Activated naive CD4-positive, alpha-beta T cell treated with anti-CD3 and anti-CD28 coated beads, Interleukin-2, amount 50 U/mL, for 24 hours (primary cell): ENCODE measurements at regions not wholly inside any gene's neighbourhood (a gene's known extent, or its start where the extent isn't known, plus 50 kb on each side); places are given as distances from the start of the nearest gene placed in this dataset.

Experiments used
- H3K27ac Mint-ChIP-seq: one replicate; pipeline ENCODE4 v1.8.0; 2021; ENCODE audit warnings: mild to moderate bottlenecking, mixed read lengths
- H3K27me3 Mint-ChIP-seq: one replicate; pipeline ENCODE4 v1.8.0; 2021; ENCODE audit warnings: mixed read lengths
- H3K36me3 Mint-ChIP-seq: one replicate; pipeline ENCODE4 v1.8.0; 2021; ENCODE audit warnings: mixed read lengths
- H3K4me1 Mint-ChIP-seq: one replicate; pipeline ENCODE4 v1.8.0; 2021; ENCODE audit warnings: mixed read lengths
- H3K4me3 Mint-ChIP-seq: one replicate; pipeline ENCODE4 v1.8.0; 2021; ENCODE audit warnings: mild to moderate bottlenecking, mixed read lengths
- H3K9me3 Mint-ChIP-seq: one replicate; pipeline ENCODE4 v1.8.0; 2021; ENCODE audit warnings: mixed read lengths

- no peaks in the 10 kb centered on the region for H3K9me3 Mint-ChIP-seq
- no peak overlapping the region for H3K4me3 Mint-ChIP-seq
- H3K36me3 Mint-ChIP-seq: no peaks in the 10 kb centered on the region
- no peaks in the 10 kb centered on the region for H3K4me1 Mint-ChIP-seq
- no peak overlapping the region for H3K27ac Mint-ChIP-seq
- no peaks in the 10 kb centered on the region for H3K27me3 Mint-ChIP-seq
Observed at GRCh38 chr18:71630696-71631095, 913.4 kb downstream of the CBLN2 start.

- H3K36me3 Mint-ChIP-seq: no peaks in the 10 kb centered on the region
- H3K9me3 Mint-ChIP-seq: no peaks in the 10 kb centered on the region
- H3K4me3 Mint-ChIP-seq: no peak overlapping the region
- H3K27ac Mint-ChIP-seq: no peak overlapping the region
- no peaks in the 10 kb centered on the region for H3K27me3 Mint-ChIP-seq
- H3K4me1 Mint-ChIP-seq: no peaks in the 10 kb centered on the region
Observed at GRCh38 chr18:71625556-71626090, 918.5 kb downstream of the CBLN2 start.

- H3K9me3 Mint-ChIP-seq: no peaks in the 10 kb centered on the region
- no peaks in the 10 kb centered on the region for H3K27me3 Mint-ChIP-seq
- H3K4me1 Mint-ChIP-seq: no peaks in the 10 kb centered on the region
- H3K36me3 Mint-ChIP-seq: no peaks in the 10 kb centered on the region
- no peak overlapping the region for H3K4me3 Mint-ChIP-seq
- no peak overlapping the region for H3K27ac Mint-ChIP-seq
Observed at GRCh38 chr18:71598374-71598773, 945.8 kb downstream of the CBLN2 start.

- H3K4me1 Mint-ChIP-seq: no peaks in the 10 kb centered on the region
- no peak overlapping the region for H3K4me3 Mint-ChIP-seq
- H3K27me3 Mint-ChIP-seq: no peaks in the 10 kb centered on the region
- no peak overlapping the region for H3K27ac Mint-ChIP-seq
- no peaks in the 10 kb centered on the region for H3K9me3 Mint-ChIP-seq
- no peaks in the 10 kb centered on the region for H3K36me3 Mint-ChIP-seq
Observed at GRCh38 chr18:71597219-71597618, 946.9 kb downstream of the CBLN2 start.

GRCh38 chr18:71583252-71583651 lies 960.9 kb downstream of the CBLN2 start:
- no peak overlapping the region for H3K4me3 Mint-ChIP-seq

GRCh38 chr18:71554686-71555085 lies 989.5 kb downstream of the CBLN2 start:
- Mint-ChIP-seq H3K27me3 (no peaks in the 10 kb centered on the region), H3K4me1 (no peaks in the 10 kb centered on the region), H3K27ac (no peak overlapping the region), H3K36me3 (no peaks in the 10 kb centered on the region), H3K9me3 (no peaks in the 10 kb centered on the region), H3K4me3 (no peak overlapping the region)

More at GRCh38 chr18:71583252-71583651, 960.9 kb downstream of the CBLN2 start:
- Mint-ChIP-seq H3K27me3 (no peaks in the 10 kb centered on the region), H3K27ac (no peak overlapping the region), H3K36me3 (no peaks in the 10 kb centered on the region), H3K9me3 (no peaks in the 10 kb centered on the region), H3K4me1 (no peaks in the 10 kb centered on the region)

GRCh38 chr18:71541643-71542042 lies 1002.5 kb downstream of the CBLN2 start:
- no peaks in the 10 kb centered on the region for H3K4me1 Mint-ChIP-seq
- H3K36me3 Mint-ChIP-seq: no peaks in the 10 kb centered on the region
- H3K9me3 Mint-ChIP-seq: peaks cover 8% of the 10 kb centered on the region
- no peak overlapping the region for H3K27ac Mint-ChIP-seq
- H3K4me3 Mint-ChIP-seq: no peak overlapping the region
- H3K27me3 Mint-ChIP-seq: no peaks in the 10 kb centered on the region

- H3K4me1 Mint-ChIP-seq: no peaks in the 10 kb centered on the region
- no peaks in the 10 kb centered on the region for H3K27me3 Mint-ChIP-seq
- no peaks in the 10 kb centered on the region for H3K36me3 Mint-ChIP-seq
- no peaks in the 10 kb centered on the region for H3K9me3 Mint-ChIP-seq
- H3K27ac Mint-ChIP-seq: no peak overlapping the region
- no peak overlapping the region for H3K4me3 Mint-ChIP-seq
Observed at GRCh38 chr18:71529703-71530303, 1014.3 kb downstream of the CBLN2 start.

GRCh38 chr18:71523483-71524435 lies 1020.4 kb downstream of the CBLN2 start:
- Mint-ChIP-seq H3K9me3 (no peaks in the 10 kb centered on the region), H3K27me3 (no peaks in the 10 kb centered on the region), H3K27ac (no peak overlapping the region), H3K4me1 (no peaks in the 10 kb centered on the region), H3K4me3 (no peak overlapping the region), H3K36me3 (no peaks in the 10 kb centered on the region)

- Mint-ChIP-seq H3K9me3 (peaks cover 22% of the 10 kb centered on the region), H3K36me3 (no peaks in the 10 kb centered on the region), H3K4me1 (no peaks in the 10 kb centered on the region), H3K27ac (no peak overlapping the region), H3K27me3 (no peaks in the 10 kb centered on the region), H3K4me3 (no peak overlapping the region)
Observed at GRCh38 chr18:71505526-71505925, 1038.6 kb downstream of the CBLN2 start.

- Mint-ChIP-seq H3K36me3 (no peaks in the 10 kb centered on the region), H3K4me1 (no peaks in the 10 kb centered on the region), H3K27ac (no peak overlapping the region), H3K27me3 (no peaks in the 10 kb centered on the region), H3K9me3 (peaks cover 22% of the 10 kb centered on the region), H3K4me3 (no peak overlapping the region)
Observed at GRCh38 chr18:71503222-71503621, 1040.9 kb downstream of the CBLN2 start.

GRCh38 chr18:71485611-71486010 lies 1058.5 kb downstream of the CBLN2 start:
- H3K4me1 Mint-ChIP-seq: no peaks in the 10 kb centered on the region
- H3K9me3 Mint-ChIP-seq: no peaks in the 10 kb centered on the region
- H3K27me3 Mint-ChIP-seq: no peaks in the 10 kb centered on the region
- H3K27ac Mint-ChIP-seq: no peak overlapping the region
- H3K36me3 Mint-ChIP-seq: no peaks in the 10 kb centered on the region
- no peak overlapping the region for H3K4me3 Mint-ChIP-seq

GRCh38 chr18:71471963-71472725 lies 1072.0 kb downstream of the CBLN2 start:
- Mint-ChIP-seq H3K27me3 (peaks cover 1% of the 10 kb centered on the region), H3K4me3 (no peak overlapping the region), H3K36me3 (no peaks in the 10 kb centered on the region), H3K4me1 (no peaks in the 10 kb centered on the region), H3K27ac (no peak overlapping the region), H3K9me3 (peaks cover 7% of the 10 kb centered on the region)

- H3K27me3 Mint-ChIP-seq: no peaks in the 10 kb centered on the region
- H3K9me3 Mint-ChIP-seq: no peaks in the 10 kb centered on the region
- no peak overlapping the region for H3K27ac Mint-ChIP-seq
- H3K36me3 Mint-ChIP-seq: no peaks in the 10 kb centered on the region
- no peaks in the 10 kb centered on the region for H3K4me1 Mint-ChIP-seq
- H3K4me3 Mint-ChIP-seq: no peak overlapping the region
Observed at GRCh38 chr18:71456206-71456605, 1087.9 kb downstream of the CBLN2 start.

- H3K27ac Mint-ChIP-seq: no peak overlapping the region
- H3K27me3 Mint-ChIP-seq: no peaks in the 10 kb centered on the region
- H3K36me3 Mint-ChIP-seq: no peaks in the 10 kb centered on the region
- H3K4me1 Mint-ChIP-seq: no peaks in the 10 kb centered on the region
- peaks cover 3% of the 10 kb centered on the region for H3K9me3 Mint-ChIP-seq
- H3K4me3 Mint-ChIP-seq: no peak overlapping the region
Observed at GRCh38 chr18:71450257-71450656, 1093.9 kb downstream of the CBLN2 start.
